ENCODE measurements at regions not wholly inside any gene's neighbourhood (a gene's known extent, or its start where the extent isn't known, plus 50 kb on each side); places are given as distances from the start of the nearest gene placed in this dataset.

- no peak for TF ChIP-seq EP300 (IDR thresholded peaks at IDR 0.05)
- TF ChIP-seq, protein P1, sequence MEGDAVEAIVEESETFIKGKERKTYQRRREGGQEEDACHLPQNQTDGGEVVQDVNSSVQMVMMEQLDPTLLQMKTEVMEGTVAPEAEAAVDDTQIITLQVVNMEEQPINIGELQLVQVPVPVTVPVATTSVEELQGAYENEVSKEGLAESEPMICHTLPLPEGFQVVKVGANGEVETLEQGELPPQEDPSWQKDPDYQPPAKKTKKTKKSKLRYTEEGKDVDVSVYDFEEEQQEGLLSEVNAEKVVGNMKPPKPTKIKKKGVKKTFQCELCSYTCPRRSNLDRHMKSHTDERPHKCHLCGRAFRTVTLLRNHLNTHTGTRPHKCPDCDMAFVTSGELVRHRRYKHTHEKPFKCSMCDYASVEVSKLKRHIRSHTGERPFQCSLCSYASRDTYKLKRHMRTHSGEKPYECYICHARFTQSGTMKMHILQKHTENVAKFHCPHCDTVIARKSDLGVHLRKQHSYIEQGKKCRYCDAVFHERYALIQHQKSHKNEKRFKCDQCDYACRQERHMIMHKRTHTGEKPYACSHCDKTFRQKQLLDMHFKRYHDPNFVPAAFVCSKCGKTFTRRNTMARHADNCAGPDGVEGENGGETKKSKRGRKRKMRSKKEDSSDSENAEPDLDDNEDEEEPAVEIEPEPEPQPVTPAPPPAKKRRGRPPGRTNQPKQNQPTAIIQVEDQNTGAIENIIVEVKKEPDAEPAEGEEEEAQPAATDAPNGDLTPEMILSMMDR (IDR thresholded peaks at IDR 0.05): no peak
- no peak for TF ChIP-seq POLR2A (IDR thresholded peaks at IDR 0.05)
Measured at GRCh38 chr4:67130411-67130810, 414.9 kb downstream of the CENPC start.

Measured in ovary (tissue), 3 donors.